ENCODE measurements at regions not wholly inside any gene's neighbourhood (a gene's known extent, or its start where the extent isn't known, plus 50 kb on each side); places are given as distances from the start of the nearest gene placed in this dataset.

DNA sequence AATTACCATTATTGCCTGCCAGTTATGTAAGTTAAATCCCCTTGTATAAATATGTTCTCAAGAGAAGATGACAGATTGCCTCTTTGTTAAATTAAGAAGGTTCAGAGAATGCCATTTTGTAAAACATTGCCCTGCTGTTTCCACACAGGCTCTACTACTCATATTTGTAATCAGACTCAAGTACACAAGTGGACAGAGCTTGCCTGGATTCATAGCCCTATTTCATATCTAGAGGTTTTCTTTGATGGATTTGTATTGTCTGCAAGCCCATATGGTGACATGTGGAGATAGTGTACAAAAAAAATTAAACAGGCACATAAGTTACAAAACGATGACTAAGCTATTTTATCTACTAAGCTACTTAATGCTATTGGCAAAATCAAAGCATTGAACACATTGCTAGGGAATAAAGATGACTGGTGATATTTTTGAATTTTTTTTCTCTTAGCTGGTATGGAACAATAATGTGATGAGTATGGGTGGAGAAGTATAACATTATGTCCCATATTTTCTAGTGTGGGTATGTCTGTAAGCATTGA is 1286.6 kb upstream of the ALCAM start:
- TF ChIP-seq POLR2A (IDR thresholded peaks at IDR 0.05), result no peak
- TF ChIP-seq, protein P1, sequence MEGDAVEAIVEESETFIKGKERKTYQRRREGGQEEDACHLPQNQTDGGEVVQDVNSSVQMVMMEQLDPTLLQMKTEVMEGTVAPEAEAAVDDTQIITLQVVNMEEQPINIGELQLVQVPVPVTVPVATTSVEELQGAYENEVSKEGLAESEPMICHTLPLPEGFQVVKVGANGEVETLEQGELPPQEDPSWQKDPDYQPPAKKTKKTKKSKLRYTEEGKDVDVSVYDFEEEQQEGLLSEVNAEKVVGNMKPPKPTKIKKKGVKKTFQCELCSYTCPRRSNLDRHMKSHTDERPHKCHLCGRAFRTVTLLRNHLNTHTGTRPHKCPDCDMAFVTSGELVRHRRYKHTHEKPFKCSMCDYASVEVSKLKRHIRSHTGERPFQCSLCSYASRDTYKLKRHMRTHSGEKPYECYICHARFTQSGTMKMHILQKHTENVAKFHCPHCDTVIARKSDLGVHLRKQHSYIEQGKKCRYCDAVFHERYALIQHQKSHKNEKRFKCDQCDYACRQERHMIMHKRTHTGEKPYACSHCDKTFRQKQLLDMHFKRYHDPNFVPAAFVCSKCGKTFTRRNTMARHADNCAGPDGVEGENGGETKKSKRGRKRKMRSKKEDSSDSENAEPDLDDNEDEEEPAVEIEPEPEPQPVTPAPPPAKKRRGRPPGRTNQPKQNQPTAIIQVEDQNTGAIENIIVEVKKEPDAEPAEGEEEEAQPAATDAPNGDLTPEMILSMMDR (IDR thresholded peaks at IDR 0.05), result no peak
